ENCODE measurements at regions not wholly inside any gene's neighbourhood (a gene's known extent, or its start where the extent isn't known, plus 50 kb on each side); places are given as distances from the start of the nearest gene placed in this dataset.

GRCh38 chr6:43917878-43918382, 147.9 kb downstream of the VEGFA start:
- DNase-seq (ENCODE audit: low spot score in 2 of 2), result no peak
- Mint-ChIP-seq H3K36me3 (no peaks in the 10 kb centered on the region), H3K4me3 (no peak overlapping the region), H3K27me3 (peaks cover 4% of the 10 kb centered on the region), H3K27ac (no peak overlapping the region), H3K4me1 (peaks cover 3% of the 10 kb centered on the region), H3K9me3 (no peaks in the 10 kb centered on the region)
- ATAC-seq (ENCODE audit: low read depth), result no peak

GRCh38 chr6:43916924-43917877, 147.2 kb downstream of the VEGFA start:
- Mint-ChIP-seq H3K36me3 (no peaks in the 10 kb centered on the region), H3K27ac (no peak overlapping the region), H3K4me1 (peaks cover 3% of the 10 kb centered on the region), H3K9me3 (no peaks in the 10 kb centered on the region), H3K27me3 (peaks cover 4% of the 10 kb centered on the region), H3K4me3 (no peak overlapping the region)
- DNase-seq (ENCODE audit: low spot score in 2 of 2) (no peak), ATAC-seq (ENCODE audit: low read depth) (no peak)

- Mint-ChIP-seq H3K36me3 (no peaks in the 10 kb centered on the region), H3K27ac (no peak overlapping the region), H3K9me3 (no peaks in the 10 kb centered on the region), H3K4me1 (peaks cover 3% of the 10 kb centered on the region), H3K27me3 (peaks cover 4% of the 10 kb centered on the region), H3K4me3 (no peak overlapping the region)
- DNase-seq (ENCODE audit: low spot score in 2 of 2), result no peak
- ATAC-seq (ENCODE audit: low read depth), result no peak
Measured at GRCh38 chr6:43915986-43916923, 146.2 kb downstream of the VEGFA start.

- no peaks in the 10 kb centered on the region for H3K9me3 Mint-ChIP-seq
- ATAC-seq (ENCODE audit: low read depth), result no peak
- H3K4me1 Mint-ChIP-seq, result peaks cover 3% of the 10 kb centered on the region
- peaks cover 3% of the 10 kb centered on the region for H3K27me3 Mint-ChIP-seq
- H3K27ac Mint-ChIP-seq, result no peak overlapping the region
- H3K36me3 Mint-ChIP-seq, result no peaks in the 10 kb centered on the region
- H3K4me3 Mint-ChIP-seq, result no peak overlapping the region
- no peak for DNase-seq (ENCODE audit: low spot score in 2 of 2)
Measured at GRCh38 chr6:43915208-43915869, 145.3 kb downstream of the VEGFA start.

- H3K4me1 Mint-ChIP-seq, result peaks cover 3% of the 10 kb centered on the region
- no peaks in the 10 kb centered on the region for H3K36me3 Mint-ChIP-seq
- no peaks in the 10 kb centered on the region for H3K9me3 Mint-ChIP-seq
- DNase-seq (ENCODE audit: low spot score in 2 of 2), result no peak
- H3K4me3 Mint-ChIP-seq, result no peak overlapping the region
- no peak for ATAC-seq (ENCODE audit: low read depth)
- H3K27me3 Mint-ChIP-seq, result peaks cover 2% of the 10 kb centered on the region
- H3K27ac Mint-ChIP-seq, result no peak overlapping the region
Measured at GRCh38 chr6:43914272-43915147, 144.5 kb downstream of the VEGFA start.

- Mint-ChIP-seq H3K9me3 (no peaks in the 10 kb centered on the region), H3K27me3 (peaks cover 2% of the 10 kb centered on the region), H3K4me1 (peaks cover 3% of the 10 kb centered on the region), H3K27ac (no peak overlapping the region), H3K4me3 (no peak overlapping the region), H3K36me3 (no peaks in the 10 kb centered on the region)
- DNase-seq (ENCODE audit: low spot score in 2 of 2), result no peak
- ATAC-seq (ENCODE audit: low read depth), result no peak
Measured at GRCh38 chr6:43913375-43914271, 143.6 kb downstream of the VEGFA start.

GRCh38 chr6:43912598-43913371, 142.8 kb downstream of the VEGFA start:
- ATAC-seq (ENCODE audit: low read depth) (no peak), DNase-seq (ENCODE audit: low spot score in 2 of 2) (no peak)
- Mint-ChIP-seq H3K36me3 (no peaks in the 10 kb centered on the region), H3K4me3 (no peak overlapping the region), H3K9me3 (no peaks in the 10 kb centered on the region), H3K4me1 (peaks cover 3% of the 10 kb centered on the region), H3K27me3 (peaks cover 2% of the 10 kb centered on the region), H3K27ac (no peak overlapping the region)

- no peak overlapping the region for H3K27ac Mint-ChIP-seq
- no peak for DNase-seq (ENCODE audit: low spot score in 2 of 2)
- no peak for ATAC-seq (ENCODE audit: low read depth)
Measured at GRCh38 chr6:43912116-43912577, 142.1 kb downstream of the VEGFA start.

GRCh38 chr6:43911354-43912115, 141.5 kb downstream of the VEGFA start:
- no peak for ATAC-seq (ENCODE audit: low read depth)
- H3K9me3 Mint-ChIP-seq, result no peaks in the 10 kb centered on the region

More at GRCh38 chr6:43912116-43912577, 142.1 kb downstream of the VEGFA start:
- Mint-ChIP-seq H3K9me3 (no peaks in the 10 kb centered on the region), H3K4me1 (peaks cover 3% of the 10 kb centered on the region), H3K36me3 (no peaks in the 10 kb centered on the region), H3K4me3 (no peak overlapping the region), H3K27me3 (peaks cover 2% of the 10 kb centered on the region)

GRCh38 chr6:43910638-43911353, 140.8 kb downstream of the VEGFA start:
- Mint-ChIP-seq H3K9me3 (no peaks in the 10 kb centered on the region), H3K4me3 (no peak overlapping the region), H3K27me3 (peaks cover 6% of the 10 kb centered on the region), H3K36me3 (no peaks in the 10 kb centered on the region), H3K27ac (no peak overlapping the region), H3K4me1 (peaks cover 3% of the 10 kb centered on the region)
- ATAC-seq (ENCODE audit: low read depth), result no peak
- DNase-seq (ENCODE audit: low spot score in 2 of 2), result no peak

More at GRCh38 chr6:43911354-43912115, 141.5 kb downstream of the VEGFA start:
- no peak for DNase-seq (ENCODE audit: low spot score in 2 of 2)
- peaks cover 3% of the 10 kb centered on the region for H3K4me1 Mint-ChIP-seq
- H3K27me3 Mint-ChIP-seq, result peaks cover 4% of the 10 kb centered on the region
- H3K36me3 Mint-ChIP-seq, result no peaks in the 10 kb centered on the region
- H3K27ac Mint-ChIP-seq, result no peak overlapping the region
- H3K4me3 Mint-ChIP-seq, result no peak overlapping the region

Measured in memory B cell (primary cell).